A549 (cell line): ENCODE measurements at regions not wholly inside any gene's neighbourhood (a gene's known extent, or its start where the extent isn't known, plus 50 kb on each side); places are given as distances from the start of the nearest gene placed in this dataset.

Experiments used
- MAX ChIP-seq: IDR thresholded peaks from 2 replicates; pipeline ENCODE4 v1.6.1; 2012
- USF2 ChIP-seq: fragments of 450-650 bp; IDR thresholded peaks from 2 replicates; pipeline ENCODE4 v1.6.1; 2014; ENCODE audit warnings: antibody characterized with exemption
- TF ChIP-seq, protein P1 (sequence below): fragments of >200 bp; sonication (Bioruptor Twin); formaldehyde crosslinking; IDR thresholded peaks from 3 replicates; pipeline ENCODE4 v1.5.1; 2016

GRCh38 chr2:167508709-167509108 lies 620.4 kb downstream of the XIRP2 start:
- TF ChIP-seq, protein P1, sequence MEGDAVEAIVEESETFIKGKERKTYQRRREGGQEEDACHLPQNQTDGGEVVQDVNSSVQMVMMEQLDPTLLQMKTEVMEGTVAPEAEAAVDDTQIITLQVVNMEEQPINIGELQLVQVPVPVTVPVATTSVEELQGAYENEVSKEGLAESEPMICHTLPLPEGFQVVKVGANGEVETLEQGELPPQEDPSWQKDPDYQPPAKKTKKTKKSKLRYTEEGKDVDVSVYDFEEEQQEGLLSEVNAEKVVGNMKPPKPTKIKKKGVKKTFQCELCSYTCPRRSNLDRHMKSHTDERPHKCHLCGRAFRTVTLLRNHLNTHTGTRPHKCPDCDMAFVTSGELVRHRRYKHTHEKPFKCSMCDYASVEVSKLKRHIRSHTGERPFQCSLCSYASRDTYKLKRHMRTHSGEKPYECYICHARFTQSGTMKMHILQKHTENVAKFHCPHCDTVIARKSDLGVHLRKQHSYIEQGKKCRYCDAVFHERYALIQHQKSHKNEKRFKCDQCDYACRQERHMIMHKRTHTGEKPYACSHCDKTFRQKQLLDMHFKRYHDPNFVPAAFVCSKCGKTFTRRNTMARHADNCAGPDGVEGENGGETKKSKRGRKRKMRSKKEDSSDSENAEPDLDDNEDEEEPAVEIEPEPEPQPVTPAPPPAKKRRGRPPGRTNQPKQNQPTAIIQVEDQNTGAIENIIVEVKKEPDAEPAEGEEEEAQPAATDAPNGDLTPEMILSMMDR, result no peak
- TF ChIP-seq MAX (no peak), USF2 (no peak)
